Upper lobe of left lung (tissue), 4 donors: ENCODE measurements at regions not wholly inside any gene's neighbourhood (a gene's known extent, or its start where the extent isn't known, plus 50 kb on each side); places are given as distances from the start of the nearest gene placed in this dataset.

ENCODE experiments used
- POLR2A ChIP-seq, 4 donors: fragments of 450-650 bp; IDR thresholded peaks; one replicate each; pipeline ENCODE4 v1.5.1; 2016 to 2017; ENCODE audit warnings: antibody characterized with exemption in 4 of 4, mild to moderate bottlenecking in 2 of 4
- TF ChIP-seq, protein P1 (sequence below), 6 experiments: fragments of 450-650 bp in 4 of 6; fragments of 200-600 bp in 2 of 6; sonication (generic) in 2 of 6; IDR thresholded peaks; one replicate each; pipeline ENCODE4 v1.5.1; 2016 to 2019; ENCODE audit warnings: antibody characterized with exemption in 6 of 6

DNA sequence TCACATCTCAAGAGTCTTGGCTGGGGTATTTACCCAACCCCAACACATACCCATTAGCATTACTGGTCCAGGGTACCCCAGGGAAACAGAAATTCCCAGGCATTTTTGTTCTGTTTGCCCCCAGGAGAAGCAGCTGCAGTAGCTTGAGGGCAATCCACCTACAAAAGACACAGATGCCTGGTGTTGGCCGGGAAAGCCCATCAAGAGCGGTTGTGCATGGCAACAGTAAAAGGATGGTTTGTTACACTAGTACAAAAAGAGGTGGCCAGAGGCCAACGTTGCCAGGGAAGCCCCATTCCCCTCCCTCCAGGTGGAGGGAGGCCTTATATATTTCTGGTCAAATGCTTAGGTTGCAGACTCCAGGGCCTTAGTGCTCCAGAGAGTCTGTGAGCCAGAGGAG lies 637.8 kb downstream of the BCOR start:
- TF ChIP-seq, protein P1, sequence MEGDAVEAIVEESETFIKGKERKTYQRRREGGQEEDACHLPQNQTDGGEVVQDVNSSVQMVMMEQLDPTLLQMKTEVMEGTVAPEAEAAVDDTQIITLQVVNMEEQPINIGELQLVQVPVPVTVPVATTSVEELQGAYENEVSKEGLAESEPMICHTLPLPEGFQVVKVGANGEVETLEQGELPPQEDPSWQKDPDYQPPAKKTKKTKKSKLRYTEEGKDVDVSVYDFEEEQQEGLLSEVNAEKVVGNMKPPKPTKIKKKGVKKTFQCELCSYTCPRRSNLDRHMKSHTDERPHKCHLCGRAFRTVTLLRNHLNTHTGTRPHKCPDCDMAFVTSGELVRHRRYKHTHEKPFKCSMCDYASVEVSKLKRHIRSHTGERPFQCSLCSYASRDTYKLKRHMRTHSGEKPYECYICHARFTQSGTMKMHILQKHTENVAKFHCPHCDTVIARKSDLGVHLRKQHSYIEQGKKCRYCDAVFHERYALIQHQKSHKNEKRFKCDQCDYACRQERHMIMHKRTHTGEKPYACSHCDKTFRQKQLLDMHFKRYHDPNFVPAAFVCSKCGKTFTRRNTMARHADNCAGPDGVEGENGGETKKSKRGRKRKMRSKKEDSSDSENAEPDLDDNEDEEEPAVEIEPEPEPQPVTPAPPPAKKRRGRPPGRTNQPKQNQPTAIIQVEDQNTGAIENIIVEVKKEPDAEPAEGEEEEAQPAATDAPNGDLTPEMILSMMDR (IDR thresholded peaks at IDR 0.05) = no peak
- TF ChIP-seq POLR2A (IDR thresholded peaks at IDR 0.05) = no peak
